ENCODE measurements at regions not wholly inside any gene's neighbourhood (a gene's known extent, or its start where the extent isn't known, plus 50 kb on each side); places are given as distances from the start of the nearest gene placed in this dataset.

DNA sequence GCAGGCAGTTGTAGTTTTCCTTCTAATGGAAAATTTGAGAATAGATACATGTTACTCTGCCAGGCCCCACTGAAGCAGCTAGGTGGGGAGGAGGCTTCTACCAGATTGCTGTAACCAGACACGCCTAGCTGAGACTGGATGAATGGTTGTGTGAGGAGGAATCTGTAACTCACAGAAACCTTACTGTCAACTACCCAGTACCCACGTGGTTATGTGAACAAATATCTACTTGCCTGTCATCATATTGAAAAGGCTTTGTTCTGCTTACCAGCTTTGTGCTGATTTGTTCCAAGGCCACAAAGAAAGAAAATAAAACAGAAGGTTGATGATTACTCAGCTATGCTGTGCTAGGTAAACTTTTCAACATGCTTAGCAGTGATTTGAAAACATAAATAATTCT, 167.2 kb downstream of the CAPZA3 start:
- no peak for DNase-seq

GRCh38 chr12:18906395-18906794, 168.5 kb downstream of the CAPZA3 start:
- DNase-seq = no peak

GRCh38 chr12:18907127-18907526, 169.2 kb downstream of the CAPZA3 start:
- no peak for DNase-seq

- no peak for DNase-seq
Observed at GRCh38 chr12:18907728-18908127, 169.8 kb downstream of the CAPZA3 start.

- no peak for DNase-seq
Observed at GRCh38 chr12:18908191-18908590, 170.3 kb downstream of the CAPZA3 start.

DNA sequence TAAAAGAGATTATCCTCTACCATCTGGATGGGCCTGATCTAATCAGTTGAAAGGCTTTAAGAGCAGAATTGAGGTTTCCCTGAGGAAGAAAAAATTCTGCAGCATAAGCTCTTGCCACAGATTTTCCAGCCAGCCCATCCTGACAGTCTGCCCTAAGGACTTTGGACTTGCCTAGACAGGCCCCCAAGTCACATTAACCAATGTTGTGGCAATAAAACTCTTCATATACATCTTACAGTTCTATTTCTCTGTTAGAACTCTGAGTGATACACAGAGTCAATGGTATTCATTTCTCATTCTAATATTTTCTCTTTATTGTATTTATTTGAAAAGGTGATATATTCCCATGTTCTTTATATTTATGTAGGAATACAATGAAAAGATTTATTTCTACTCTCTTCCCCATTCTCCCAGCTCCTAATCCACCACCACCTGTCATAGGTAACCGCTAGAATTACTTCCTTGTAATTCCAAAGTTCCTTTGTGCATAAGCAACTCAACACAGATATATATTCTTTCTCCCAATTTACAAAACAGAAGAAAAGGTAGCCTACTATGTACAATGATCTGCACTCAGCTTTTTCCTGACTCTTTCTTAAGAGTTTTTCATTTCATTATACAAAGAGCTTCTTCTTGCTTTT, 182.1 kb downstream of the CAPZA3 start:
- DNase-seq = no peak

GRCh38 chr12:18922851-18923250, 184.9 kb downstream of the CAPZA3 start:
- peak; percentile 10 for DNase-seq

DNA sequence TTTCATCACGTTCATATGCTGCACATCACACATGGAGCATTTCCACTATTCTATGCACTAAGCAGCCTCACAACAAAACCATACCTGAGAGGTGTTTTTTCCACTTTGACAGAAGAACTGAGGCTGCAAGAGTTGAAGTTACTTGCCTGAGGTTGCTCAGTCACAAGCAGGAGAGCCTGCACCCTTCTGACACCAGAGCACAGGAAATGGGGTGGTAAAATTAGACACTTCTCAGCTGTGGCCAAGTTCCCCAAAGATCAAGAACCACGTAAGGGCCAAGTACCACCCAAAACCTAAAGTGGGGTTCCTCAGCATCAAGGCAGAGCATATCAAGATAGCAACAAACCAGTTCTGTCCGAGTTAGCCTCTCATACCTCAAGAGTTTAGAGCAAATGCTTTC, 185.8 kb downstream of the CAPZA3 start:
- DNase-seq = no peak

GRCh38 chr12:18926188-18926587, 188.3 kb downstream of the CAPZA3 start:
- peak; percentile 64 for DNase-seq

- no peak for DNase-seq
Observed at GRCh38 chr12:18932211-18932610, 194.3 kb downstream of the CAPZA3 start.

DNA sequence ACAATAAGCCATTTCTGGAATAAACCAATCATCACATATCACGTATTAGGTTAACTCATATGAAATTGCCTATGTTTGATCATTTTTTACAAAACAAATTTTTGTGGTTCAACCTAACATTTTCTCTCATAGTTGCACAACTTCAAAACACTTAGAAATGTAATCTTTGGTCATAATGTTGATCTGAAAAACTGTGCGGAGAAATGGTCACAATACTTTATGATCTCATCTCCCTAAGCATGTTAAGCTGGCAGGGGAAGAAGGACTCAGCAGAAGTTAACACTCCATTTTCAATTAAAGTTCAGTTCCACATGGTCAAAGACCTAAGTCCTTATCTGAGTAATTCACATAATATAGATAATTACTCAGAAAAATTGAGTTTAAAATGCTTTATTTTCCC, 194.8 kb downstream of the CAPZA3 start:
- DNase-seq = no peak

- DNase-seq = no peak
Observed at GRCh38 chr12:18935371-18935965, 194.1 kb upstream of the PLEKHA5 start.

- no peak for DNase-seq
Observed at GRCh38 chr12:18939051-18939450, 190.5 kb upstream of the PLEKHA5 start.

DNA sequence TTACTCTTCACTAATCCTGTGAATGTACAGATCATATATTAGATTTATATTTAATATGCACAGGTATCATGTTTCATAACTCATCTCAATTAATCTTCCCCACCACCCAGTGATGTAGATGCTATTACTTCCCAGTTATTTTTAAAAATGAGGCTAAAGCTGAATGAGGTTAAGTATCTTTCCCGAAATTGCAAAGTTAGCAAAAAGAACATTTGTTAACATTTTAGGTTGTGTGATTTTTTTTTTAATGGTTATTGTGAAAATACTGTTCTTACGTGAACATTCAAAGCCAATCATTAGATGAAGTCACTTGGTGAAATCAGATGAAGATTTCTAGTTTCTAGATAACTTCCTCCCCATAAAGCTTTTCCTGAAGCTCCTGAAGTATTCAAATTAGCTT, 186.9 kb upstream of the PLEKHA5 start:
- DNase-seq = no peak

- no peak for DNase-seq
Observed at GRCh38 chr12:18943200-18943599, 186.3 kb upstream of the PLEKHA5 start.

DNA sequence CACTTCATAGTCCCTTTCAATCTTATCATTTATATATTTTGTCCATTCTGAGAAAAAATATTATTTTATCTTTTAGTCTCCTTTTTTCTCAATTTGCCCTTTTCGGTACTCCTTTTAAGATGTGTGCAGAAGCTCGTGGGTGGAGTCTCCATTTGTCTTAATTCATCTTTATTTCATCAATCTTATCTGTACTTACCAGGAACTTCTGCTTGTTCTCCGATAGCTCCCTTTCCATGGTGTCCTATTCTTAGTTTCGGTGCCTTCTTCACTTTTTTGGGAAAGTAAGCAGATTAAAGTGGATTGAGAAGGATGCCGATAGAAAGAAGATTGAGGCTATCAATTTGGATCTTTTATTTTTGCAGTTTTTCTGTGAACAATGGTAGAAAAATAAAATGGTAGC, 183.4 kb upstream of the PLEKHA5 start:
- no peak for DNase-seq

- DNase-seq = no peak
Observed at GRCh38 chr12:18951218-18951617, 178.3 kb upstream of the PLEKHA5 start.

- peak; percentile 15 for DNase-seq
Observed at GRCh38 chr12:18953505-18953904, 176.0 kb upstream of the PLEKHA5 start.

- no peak for DNase-seq
Observed at GRCh38 chr12:18955594-18955993, 173.9 kb upstream of the PLEKHA5 start.

DNA sequence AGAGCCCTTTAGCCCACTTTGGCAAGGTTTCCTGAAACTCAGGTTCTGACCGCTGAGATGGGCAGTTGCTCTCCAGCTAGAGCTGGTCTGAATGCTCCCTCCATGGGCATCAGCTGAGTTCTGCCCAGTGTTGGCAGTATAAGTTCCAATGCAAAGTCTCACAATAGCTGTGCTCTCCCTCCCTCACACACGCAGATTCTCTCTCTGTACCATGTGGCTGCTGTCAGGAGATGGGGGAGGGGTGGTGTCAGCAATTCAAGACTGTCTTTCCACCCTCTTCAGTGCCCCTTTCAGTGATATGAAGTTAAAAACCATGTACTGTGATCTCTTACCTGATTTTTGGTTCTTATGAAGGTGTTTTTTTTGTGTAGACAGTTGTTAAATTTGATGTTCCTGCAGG, 164.3 kb upstream of the PLEKHA5 start:
- DNase-seq = no peak

DNA sequence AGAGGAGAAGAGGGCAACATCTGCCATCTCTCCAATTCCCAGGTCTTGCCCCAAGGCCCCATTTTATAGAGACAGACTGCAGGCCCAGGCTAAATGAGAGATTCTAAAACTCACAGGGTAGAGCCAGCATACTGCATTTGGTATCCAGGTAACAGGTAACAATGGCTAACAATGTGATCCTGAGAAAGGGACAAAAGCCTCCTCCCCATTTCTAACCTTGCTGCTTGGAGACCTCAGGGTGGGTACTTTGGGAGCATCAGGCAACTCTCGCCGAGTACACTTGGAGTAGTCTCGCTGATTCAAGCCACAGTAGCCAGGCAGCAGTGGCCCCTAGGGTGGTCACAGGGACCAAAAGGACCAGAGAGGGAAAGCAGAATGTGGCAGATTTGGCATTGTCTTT, 162.6 kb upstream of the PLEKHA5 start:
- DNase-seq = no peak

GRCh38 chr12:18967814-18968213, 161.7 kb upstream of the PLEKHA5 start:
- peak; percentile 97 for DNase-seq

DNA sequence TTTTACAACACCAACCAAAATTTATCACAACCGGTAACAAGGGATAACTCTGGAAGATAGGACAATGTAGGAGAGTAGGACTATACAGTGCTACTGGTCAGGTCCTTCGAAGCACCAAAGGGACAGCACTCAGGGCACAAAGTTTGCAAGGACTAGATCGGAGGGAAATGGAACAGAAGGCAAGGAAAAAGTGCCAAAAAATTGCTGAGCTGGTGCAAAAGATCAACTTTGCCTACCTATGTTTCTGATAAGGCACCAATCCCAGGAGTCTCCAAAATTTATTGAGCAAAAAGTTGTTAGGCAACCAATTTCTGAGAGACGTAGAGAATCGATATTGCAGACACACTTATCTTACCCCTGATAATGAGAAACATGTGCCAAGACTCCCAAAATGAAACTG, 160.0 kb upstream of the PLEKHA5 start:
- DNase-seq = no peak

DNA sequence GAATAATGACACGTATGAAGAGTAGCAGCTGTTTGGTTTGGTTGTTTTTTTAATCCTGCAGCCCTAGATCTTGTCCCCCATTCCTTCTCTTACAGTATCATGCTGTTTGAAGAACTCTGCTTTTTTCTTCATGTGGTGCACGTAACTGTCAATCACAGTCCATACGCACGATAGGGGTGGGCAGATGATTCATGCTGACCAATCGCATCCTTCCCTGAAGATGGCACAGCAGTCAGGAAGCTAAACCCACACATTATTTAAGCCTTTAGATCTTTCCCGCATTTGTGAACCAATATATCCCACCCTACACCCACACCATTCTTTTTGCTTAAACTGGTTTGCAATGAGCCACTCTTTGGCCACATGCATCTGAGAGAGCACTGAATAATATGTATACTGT, 158.9 kb upstream of the PLEKHA5 start:
- no peak for DNase-seq

DNA sequence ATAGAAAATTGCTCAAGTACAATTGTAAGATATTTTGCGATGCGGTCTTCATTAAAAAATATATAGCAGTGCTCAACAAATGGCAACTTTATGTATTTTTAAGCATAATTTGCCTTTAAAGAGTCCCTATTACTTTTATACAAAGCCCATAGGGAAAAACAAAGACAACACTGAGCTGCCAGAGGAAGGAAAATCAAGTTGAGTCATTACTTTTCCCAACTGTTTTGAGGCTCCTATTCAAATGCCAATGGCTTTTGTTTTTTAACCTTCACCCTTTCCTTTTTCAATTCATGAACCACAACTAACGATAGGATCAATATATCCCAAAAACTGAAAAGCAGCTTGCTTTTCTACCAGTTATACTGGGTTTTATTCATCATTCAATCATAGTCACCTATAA, 157.6 kb upstream of the PLEKHA5 start:
- DNase-seq = no peak
